Stimulated activated CD8-positive, alpha-beta memory T cell treated with anti-CD3 and anti-CD28 coated beads, Interleukin-2, amount 100 ng/mL, for 48 hours (primary cell): ENCODE measurements at regions not wholly inside any gene's neighbourhood (a gene's known extent, or its start where the extent isn't known, plus 50 kb on each side); places are given as distances from the start of the nearest gene placed in this dataset.

Experiments
- DNase-seq, 2 donors: peaks; one replicate each; pipeline ENCODE4 v3.0.0-alpha.2; 2020; ENCODE audit warnings: low read depth in 2 of 2

GRCh38 chr3:181764544-181764943 lies 52.8 kb downstream of the SOX2 start:
- DNase-seq, result no peak

- no peak for DNase-seq
Measured at GRCh38 chr3:181770296-181770695, 58.6 kb downstream of the SOX2 start.

DNA sequence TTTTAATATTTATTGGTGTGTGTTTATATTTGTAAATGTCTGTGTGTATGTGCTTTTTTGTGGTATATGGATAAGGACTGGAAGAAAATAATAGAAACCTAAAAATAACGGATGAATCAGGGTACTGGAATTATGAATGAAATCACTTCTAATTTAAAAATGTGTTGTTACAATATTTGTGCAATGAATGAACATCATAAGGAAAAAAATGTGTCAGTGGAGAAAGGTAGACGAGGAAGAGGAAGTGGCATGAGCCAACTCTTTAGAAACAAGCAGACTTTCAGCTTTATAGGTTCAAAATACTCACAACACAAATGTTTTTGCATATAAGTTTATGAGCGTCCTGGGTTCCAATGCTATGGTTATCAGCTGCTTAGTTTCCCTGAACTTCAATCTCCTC lies 59.4 kb downstream of the SOX2 start:
- DNase-seq, result no peak

- no peak for DNase-seq
Measured at GRCh38 chr3:181772166-181772565, 60.4 kb downstream of the SOX2 start.

GRCh38 chr3:181773921-181774320 lies 62.2 kb downstream of the SOX2 start:
- DNase-seq, result no peak

DNA sequence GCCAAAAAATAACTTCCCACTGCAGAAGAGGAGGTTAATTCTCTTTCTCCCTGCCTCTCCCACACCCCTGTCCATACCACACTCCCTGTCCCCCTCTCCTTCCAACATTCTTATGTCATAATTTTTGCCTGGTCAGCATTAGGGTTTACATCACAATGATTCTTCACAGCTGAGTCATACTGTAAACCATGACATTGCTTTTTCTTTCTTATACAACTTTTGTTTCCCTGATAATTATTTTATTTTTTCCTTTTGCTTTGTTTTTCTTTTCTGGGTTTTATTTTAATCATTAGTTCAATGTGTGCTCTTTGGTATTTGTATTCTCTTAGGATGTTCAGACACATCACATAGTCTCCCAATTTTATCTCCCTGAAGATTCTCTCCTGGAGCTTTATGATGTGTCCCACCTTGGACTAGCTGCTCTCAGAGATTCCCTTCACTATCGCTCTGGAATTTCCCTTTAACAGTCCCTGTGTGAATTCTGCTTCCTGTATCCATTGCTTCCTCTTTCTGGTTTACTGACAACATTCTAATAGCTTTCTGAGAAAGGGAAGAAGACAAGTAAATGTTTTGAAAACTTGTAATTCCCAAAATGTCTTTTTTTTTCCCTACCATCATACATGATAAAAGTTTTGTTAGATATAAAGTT lies 70.7 kb downstream of the SOX2 start:
- DNase-seq, result no peak

- DNase-seq, result no peak
Measured at GRCh38 chr3:181790561-181790960, 78.8 kb downstream of the SOX2 start.

DNA sequence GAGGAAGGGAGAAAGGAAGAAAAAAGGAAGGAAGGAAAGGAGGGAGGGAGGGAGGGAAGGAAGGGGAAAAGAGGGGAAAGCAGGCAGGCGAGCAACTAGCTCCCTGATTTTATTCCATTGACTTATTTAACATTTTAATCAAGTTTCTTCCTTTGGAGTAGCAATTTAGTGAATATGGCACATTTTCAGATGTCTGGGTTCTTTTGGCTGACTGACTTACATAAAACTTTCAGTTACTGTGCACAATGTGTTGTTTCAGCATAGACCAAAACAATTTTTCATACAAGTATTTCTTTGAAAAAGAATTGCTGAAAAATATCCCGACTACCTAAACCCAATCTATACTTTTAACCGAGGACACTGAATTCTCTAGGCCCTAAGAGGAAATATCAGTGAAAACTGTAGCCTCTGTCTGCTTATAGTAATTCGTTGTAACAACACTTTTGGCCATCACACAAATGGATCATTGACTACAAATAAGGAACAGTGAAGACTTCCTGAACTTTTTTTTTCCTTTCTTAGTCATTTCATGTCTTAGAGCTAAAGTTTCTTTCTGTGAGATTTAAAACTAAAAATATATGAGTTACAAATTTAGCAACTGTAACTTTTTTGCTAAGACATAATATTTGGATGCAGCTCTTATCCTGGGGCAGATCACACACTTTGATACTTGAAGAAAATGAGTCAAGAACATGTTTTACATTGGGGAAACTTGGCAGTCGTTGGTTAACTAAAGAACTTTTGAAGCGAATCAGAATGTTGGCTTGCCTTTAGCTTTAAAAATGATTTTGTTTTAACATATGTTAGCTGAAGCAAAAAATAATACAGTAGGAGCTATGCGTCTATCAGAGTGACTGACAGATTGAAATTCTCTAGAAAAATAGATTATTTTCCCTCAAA lies 79.6 kb downstream of the SOX2 start:
- no peak for DNase-seq

- DNase-seq, result no peak
Measured at GRCh38 chr3:181793006-181793405, 81.3 kb downstream of the SOX2 start.

- DNase-seq, result no peak
Measured at GRCh38 chr3:181794011-181794790, 82.5 kb downstream of the SOX2 start.

DNA sequence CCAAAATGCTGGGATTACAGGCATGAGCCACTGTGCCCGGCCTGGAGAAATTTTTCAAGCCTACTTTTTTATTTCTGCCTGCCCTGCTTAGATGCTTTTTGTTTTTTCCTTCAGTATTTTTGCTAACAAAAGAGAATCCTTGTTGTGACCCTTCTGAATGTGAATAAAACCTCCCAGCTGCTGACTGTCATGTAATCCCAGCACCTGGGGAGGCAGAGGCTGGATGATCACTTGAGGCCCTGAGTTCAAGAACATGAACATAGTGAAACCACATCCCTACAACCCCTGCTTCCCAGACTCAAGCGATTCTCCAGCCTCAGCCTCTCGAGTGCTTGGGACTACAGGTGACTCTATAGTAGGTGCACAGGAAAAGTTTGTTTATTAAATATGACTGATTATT lies 84.9 kb downstream of the SOX2 start:
- no peak for DNase-seq

DNA sequence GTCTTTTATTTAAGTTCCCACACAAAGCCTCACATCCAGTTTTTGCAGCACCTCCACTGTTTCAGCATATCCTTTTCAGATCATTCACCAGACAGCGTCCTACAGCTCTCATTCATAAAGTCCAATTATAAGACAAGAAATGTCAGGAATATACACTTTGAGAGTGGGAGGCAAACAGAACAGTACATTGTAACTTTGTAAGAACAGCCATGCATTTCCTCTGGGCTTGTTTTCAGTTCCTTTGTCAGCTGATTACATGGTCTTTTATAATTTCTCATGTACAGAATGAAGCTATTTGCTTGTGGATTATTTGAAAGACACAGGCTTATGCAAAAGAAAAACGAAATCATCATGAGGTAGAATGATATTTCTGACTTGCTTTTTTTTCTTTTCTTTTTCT lies 85.7 kb downstream of the SOX2 start:
- no peak for DNase-seq

DNA sequence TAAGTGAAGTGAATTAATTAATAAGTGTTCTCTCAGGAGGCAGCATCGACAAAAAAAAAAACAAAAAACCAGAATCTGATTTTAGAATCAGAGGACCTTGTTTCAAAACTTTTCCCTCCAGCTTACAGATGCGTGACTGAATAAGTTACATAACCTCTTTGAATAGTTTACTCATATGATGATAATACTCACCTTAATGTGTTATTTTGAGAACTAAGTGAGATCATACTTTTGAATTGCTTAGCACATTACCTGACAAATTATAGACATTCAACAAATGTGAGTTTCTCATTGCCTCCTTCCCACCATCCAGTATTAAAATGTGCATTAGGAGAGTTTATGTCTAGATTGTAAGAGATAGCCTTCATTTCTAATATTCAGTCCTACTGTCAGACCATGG lies 94.0 kb downstream of the SOX2 start:
- DNase-seq, result no peak

GRCh38 chr3:181808053-181808452 lies 96.3 kb downstream of the SOX2 start:
- no peak for DNase-seq

- DNase-seq, result no peak
Measured at GRCh38 chr3:181823716-181824115, 112.0 kb downstream of the SOX2 start.

- DNase-seq, result no peak
Measured at GRCh38 chr3:181824961-181825360, 113.2 kb downstream of the SOX2 start.

- DNase-seq, result no peak
Measured at GRCh38 chr3:181839039-181839915, 127.6 kb downstream of the SOX2 start.

GRCh38 chr3:181839916-181840297 lies 128.2 kb downstream of the SOX2 start:
- no peak for DNase-seq

- DNase-seq, result no peak
Measured at GRCh38 chr3:181844211-181844610, 132.5 kb downstream of the SOX2 start.

DNA sequence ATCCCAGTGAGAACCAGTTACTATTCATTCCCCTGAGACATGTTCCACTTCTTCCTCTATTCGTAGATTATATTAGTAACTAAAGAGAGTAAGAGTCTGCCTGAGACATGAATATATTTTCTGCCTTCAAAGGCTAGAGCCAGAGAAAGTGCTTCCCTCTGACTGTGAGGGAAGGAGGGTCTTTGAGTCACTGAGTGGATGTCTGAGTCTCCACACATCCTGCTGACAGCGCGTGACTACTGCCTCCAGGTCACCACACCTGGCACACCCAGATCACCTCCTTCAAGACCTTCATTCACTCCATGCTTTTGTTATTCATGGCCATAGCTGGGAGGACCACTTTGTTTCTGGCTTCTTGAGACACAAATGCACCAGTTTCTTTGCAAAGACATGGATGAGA lies 135.6 kb downstream of the SOX2 start:
- DNase-seq, result no peak

- no peak for DNase-seq
Measured at GRCh38 chr3:181851063-181851462, 139.3 kb downstream of the SOX2 start.

DNA sequence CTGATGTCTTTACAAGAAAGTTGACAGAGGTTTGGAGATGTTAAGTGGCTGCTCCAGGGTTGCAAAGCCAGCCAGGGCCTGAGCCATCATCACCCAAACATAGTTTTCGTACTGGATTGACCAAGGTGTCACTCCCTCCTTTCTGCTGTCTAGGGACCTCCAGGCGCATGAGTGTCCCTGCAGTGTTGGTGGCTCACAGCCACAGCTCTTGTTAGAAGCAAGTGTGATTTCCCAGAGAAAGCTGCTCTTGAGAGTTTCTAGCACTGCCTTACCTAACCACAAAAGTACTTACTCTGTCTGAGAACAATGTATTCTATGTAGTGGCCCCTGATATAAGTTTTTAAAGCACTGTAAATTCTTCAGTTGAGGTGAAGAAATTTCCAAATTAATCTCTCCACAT lies 144.1 kb downstream of the SOX2 start:
- DNase-seq, result no peak
